ENCODE measurements at regions not wholly inside any gene's neighbourhood (a gene's known extent, or its start where the extent isn't known, plus 50 kb on each side); places are given as distances from the start of the nearest gene placed in this dataset.

DNA sequence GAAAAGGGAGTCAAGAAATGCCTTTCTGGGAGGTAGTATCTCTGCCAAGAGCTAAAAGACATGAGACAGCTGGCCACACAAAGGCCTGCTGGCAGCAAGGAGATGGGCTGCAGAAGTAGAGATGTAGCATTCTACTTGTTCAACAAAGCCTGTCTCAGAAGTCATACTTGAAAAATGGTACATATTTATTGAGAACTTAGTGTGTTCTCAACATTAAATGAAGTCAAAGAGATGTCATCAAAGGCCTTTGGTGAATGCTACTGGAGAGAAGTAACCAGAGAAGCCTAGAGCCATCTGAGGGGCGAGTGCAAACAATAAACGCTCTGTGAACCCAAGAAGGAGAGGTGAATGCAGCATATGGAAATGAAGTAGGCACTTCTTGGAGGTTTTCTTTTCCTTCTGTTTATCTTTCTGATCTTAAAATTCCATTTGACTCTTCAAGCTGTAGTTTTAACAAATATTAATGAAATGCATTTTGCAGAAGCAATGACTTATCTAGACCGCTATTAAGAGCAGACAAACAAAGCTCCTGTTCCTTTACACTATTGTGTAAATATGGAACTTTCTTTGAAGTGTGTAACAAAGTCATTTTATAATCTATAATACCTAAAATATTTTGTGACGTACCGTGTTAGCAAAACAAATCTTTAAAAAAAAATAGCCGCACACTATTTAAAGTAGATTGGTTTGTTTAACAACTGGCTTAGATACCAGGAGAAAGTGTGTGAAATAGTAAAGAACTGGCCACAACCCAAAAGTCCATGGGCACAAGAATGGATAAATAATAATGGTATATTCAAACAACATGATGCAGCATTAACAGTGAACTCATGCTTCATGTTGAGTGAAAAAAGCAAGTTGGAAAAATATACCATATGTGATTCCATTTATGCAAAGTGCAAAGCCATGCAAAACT lies 70.2 kb downstream of the ZNF608 start:
- TF ChIP-seq, protein P1, sequence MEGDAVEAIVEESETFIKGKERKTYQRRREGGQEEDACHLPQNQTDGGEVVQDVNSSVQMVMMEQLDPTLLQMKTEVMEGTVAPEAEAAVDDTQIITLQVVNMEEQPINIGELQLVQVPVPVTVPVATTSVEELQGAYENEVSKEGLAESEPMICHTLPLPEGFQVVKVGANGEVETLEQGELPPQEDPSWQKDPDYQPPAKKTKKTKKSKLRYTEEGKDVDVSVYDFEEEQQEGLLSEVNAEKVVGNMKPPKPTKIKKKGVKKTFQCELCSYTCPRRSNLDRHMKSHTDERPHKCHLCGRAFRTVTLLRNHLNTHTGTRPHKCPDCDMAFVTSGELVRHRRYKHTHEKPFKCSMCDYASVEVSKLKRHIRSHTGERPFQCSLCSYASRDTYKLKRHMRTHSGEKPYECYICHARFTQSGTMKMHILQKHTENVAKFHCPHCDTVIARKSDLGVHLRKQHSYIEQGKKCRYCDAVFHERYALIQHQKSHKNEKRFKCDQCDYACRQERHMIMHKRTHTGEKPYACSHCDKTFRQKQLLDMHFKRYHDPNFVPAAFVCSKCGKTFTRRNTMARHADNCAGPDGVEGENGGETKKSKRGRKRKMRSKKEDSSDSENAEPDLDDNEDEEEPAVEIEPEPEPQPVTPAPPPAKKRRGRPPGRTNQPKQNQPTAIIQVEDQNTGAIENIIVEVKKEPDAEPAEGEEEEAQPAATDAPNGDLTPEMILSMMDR (conservative IDR thresholded peaks at IDR 0.05): no peak
- no peak for TF ChIP-seq ZFX (IDR thresholded peaks at IDR 0.05)
